HepG2 (cell line): ENCODE measurements at regions not wholly inside any gene's neighbourhood (a gene's known extent, or its start where the extent isn't known, plus 50 kb on each side); places are given as distances from the start of the nearest gene placed in this dataset.

Source experiments
- ELF1 ChIP-seq: sonication (generic); formaldehyde crosslinking; IDR thresholded peaks from 2 replicates; pipeline ENCODE4 v1.4.0; 2020; ENCODE audit warnings: missing genetic modification reagents
- NCOA2 ChIP-seq: sonication (generic); formaldehyde crosslinking; IDR thresholded peaks from 2 replicates; pipeline ENCODE4 v1.8.0; 2022; ENCODE audit warnings: inconsistent platforms
- NFRKB ChIP-seq: fragments of 450-650 bp; IDR thresholded peaks from 2 replicates; pipeline ENCODE4 v1.6.1; 2017
- TCF7 ChIP-seq: sonication (generic); IDR thresholded peaks from 2 replicates; pipeline ENCODE4 v1.6.1; 2016; ENCODE audit warnings: antibody characterized with exemption, low read depth
- TOE1 ChIP-seq: sonication (generic); formaldehyde crosslinking; IDR thresholded peaks from 2 replicates; pipeline ENCODE4 v1.4.0; 2020; ENCODE audit warnings: mild to moderate bottlenecking, missing genetic modification reagents
- ZFP37 ChIP-seq: sonication (generic); formaldehyde crosslinking; IDR thresholded peaks from 2 replicates; pipeline ENCODE4 v1.4.0; 2020; ENCODE audit warnings: missing genetic modification reagents, borderline replicate concordance
- ZNF12 ChIP-seq: sonication (generic); formaldehyde crosslinking; IDR thresholded peaks from 2 replicates; pipeline ENCODE4 v1.5.0; 2020; ENCODE audit warnings: missing genetic modification reagents
- TF ChIP-seq, protein P1 (sequence below): sonication (generic); formaldehyde crosslinking; IDR thresholded peaks from 2 replicates; pipeline ENCODE4 v1.8.0; 2022; ENCODE audit warnings: missing genetic modification reagents, mild to moderate bottlenecking, inconsistent platforms, borderline replicate concordance
- TF ChIP-seq, protein P2 (sequence below): sonication (generic); formaldehyde crosslinking; IDR thresholded peaks from 2 replicates; pipeline ENCODE4 v1.5.0; 2020; ENCODE audit warnings: mild to moderate bottlenecking, missing genetic modification reagents, moderate library complexity
- TF ChIP-seq, protein P3 (sequence below): sonication (generic); formaldehyde crosslinking; IDR thresholded peaks from 2 replicates; pipeline ENCODE4 v1.4.0; 2020; ENCODE audit warnings: missing genetic modification reagents, mild to moderate bottlenecking, borderline replicate concordance
- TF ChIP-seq, protein P4 (sequence below), 2 experiments: IDR thresholded peaks; 2 replicates each; pipeline ENCODE4 v1.6.1; 2011 to 2012; ENCODE audit warnings: low read length in 2 of 2, borderline replicate concordance in 1 of 2, low read depth in 1 of 2, mild to moderate bottlenecking in 1 of 2, moderate library complexity in 1 of 2
- TF ChIP-seq, protein P5 (sequence below): sonication (generic); formaldehyde crosslinking; IDR thresholded peaks from 2 replicates; pipeline ENCODE4 v1.4.0; 2020; ENCODE audit warnings: missing genetic modification reagents
- TF ChIP-seq, protein P6 (sequence below): IDR thresholded peaks from 2 replicates; pipeline ENCODE4 v1.6.1; 2012; ENCODE audit warnings: inconsistent platforms

DNA sequence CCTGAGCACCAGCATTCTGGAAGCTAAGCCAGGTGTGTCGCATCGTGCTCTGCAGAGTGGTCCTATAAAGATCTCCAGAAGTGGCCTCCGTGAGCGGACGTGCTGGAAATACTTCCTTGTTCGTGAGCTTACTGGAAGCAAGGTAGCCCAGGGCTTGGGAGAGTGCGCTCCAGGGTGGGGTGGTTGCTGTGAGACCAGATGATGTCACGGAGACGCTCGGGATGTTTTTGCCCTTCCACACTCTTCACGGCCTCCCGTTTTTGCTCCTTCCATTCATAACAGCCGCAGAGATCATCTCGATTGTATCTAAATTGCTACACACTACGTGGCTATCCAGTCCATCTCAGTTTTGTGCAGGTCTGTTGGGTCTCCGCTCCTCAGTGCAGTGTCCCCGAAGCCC lies 373.4 kb downstream of the THBS2 start:
- no peak for TF ChIP-seq TCF7
- TF ChIP-seq, protein P1, sequence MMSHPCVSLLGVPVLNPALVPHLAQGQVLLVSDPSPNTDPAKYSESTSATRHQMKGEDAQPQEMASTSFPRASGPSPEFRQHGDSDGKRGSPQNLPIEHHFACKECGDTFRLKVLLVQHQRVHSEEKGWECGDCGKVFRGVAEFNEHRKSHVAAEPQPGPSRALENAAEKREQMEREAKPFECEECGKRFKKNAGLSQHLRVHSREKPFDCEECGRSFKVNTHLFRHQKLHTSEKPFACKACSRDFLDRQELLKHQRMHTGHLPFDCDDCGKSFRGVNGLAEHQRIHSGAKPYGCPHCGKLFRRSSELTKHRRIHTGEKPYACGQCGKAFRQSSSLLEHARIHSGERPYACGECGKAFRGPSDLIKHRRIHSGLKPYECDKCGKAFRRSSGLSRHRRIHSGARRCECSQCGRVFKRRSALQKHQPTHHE (CRISPR knock-in tag), result no peak
- TF ChIP-seq ZFP37 (CRISPR knock-in tag), result no peak
- TF ChIP-seq NFRKB, result no peak
- TF ChIP-seq NCOA2, result no peak
- TF ChIP-seq, protein P2, sequence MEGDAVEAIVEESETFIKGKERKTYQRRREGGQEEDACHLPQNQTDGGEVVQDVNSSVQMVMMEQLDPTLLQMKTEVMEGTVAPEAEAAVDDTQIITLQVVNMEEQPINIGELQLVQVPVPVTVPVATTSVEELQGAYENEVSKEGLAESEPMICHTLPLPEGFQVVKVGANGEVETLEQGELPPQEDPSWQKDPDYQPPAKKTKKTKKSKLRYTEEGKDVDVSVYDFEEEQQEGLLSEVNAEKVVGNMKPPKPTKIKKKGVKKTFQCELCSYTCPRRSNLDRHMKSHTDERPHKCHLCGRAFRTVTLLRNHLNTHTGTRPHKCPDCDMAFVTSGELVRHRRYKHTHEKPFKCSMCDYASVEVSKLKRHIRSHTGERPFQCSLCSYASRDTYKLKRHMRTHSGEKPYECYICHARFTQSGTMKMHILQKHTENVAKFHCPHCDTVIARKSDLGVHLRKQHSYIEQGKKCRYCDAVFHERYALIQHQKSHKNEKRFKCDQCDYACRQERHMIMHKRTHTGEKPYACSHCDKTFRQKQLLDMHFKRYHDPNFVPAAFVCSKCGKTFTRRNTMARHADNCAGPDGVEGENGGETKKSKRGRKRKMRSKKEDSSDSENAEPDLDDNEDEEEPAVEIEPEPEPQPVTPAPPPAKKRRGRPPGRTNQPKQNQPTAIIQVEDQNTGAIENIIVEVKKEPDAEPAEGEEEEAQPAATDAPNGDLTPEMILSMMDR, result no peak
- no peak for TF ChIP-seq ELF1 (CRISPR knock-in tag)
- TF ChIP-seq, protein P3, sequence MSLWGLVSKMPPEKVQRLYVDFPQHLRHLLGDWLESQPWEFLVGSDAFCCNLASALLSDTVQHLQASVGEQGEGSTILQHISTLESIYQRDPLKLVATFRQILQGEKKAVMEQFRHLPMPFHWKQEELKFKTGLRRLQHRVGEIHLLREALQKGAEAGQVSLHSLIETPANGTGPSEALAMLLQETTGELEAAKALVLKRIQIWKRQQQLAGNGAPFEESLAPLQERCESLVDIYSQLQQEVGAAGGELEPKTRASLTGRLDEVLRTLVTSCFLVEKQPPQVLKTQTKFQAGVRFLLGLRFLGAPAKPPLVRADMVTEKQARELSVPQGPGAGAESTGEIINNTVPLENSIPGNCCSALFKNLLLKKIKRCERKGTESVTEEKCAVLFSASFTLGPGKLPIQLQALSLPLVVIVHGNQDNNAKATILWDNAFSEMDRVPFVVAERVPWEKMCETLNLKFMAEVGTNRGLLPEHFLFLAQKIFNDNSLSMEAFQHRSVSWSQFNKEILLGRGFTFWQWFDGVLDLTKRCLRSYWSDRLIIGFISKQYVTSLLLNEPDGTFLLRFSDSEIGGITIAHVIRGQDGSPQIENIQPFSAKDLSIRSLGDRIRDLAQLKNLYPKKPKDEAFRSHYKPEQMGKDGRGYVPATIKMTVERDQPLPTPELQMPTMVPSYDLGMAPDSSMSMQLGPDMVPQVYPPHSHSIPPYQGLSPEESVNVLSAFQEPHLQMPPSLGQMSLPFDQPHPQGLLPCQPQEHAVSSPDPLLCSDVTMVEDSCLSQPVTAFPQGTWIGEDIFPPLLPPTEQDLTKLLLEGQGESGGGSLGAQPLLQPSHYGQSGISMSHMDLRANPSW (CRISPR knock-in tag), result no peak
- TF ChIP-seq, protein P4, sequence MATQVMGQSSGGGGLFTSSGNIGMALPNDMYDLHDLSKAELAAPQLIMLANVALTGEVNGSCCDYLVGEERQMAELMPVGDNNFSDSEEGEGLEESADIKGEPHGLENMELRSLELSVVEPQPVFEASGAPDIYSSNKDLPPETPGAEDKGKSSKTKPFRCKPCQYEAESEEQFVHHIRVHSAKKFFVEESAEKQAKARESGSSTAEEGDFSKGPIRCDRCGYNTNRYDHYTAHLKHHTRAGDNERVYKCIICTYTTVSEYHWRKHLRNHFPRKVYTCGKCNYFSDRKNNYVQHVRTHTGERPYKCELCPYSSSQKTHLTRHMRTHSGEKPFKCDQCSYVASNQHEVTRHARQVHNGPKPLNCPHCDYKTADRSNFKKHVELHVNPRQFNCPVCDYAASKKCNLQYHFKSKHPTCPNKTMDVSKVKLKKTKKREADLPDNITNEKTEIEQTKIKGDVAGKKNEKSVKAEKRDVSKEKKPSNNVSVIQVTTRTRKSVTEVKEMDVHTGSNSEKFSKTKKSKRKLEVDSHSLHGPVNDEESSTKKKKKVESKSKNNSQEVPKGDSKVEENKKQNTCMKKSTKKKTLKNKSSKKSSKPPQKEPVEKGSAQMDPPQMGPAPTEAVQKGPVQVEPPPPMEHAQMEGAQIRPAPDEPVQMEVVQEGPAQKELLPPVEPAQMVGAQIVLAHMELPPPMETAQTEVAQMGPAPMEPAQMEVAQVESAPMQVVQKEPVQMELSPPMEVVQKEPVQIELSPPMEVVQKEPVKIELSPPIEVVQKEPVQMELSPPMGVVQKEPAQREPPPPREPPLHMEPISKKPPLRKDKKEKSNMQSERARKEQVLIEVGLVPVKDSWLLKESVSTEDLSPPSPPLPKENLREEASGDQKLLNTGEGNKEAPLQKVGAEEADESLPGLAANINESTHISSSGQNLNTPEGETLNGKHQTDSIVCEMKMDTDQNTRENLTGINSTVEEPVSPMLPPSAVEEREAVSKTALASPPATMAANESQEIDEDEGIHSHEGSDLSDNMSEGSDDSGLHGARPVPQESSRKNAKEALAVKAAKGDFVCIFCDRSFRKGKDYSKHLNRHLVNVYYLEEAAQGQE (IDR thresholded peaks at IDR 0.05; ENCODE audit: borderline replicate concordance in 1 of 2, low read depth in 1 of 2, low read length in 2 of 2), result no peak
- TF ChIP-seq, protein P5, sequence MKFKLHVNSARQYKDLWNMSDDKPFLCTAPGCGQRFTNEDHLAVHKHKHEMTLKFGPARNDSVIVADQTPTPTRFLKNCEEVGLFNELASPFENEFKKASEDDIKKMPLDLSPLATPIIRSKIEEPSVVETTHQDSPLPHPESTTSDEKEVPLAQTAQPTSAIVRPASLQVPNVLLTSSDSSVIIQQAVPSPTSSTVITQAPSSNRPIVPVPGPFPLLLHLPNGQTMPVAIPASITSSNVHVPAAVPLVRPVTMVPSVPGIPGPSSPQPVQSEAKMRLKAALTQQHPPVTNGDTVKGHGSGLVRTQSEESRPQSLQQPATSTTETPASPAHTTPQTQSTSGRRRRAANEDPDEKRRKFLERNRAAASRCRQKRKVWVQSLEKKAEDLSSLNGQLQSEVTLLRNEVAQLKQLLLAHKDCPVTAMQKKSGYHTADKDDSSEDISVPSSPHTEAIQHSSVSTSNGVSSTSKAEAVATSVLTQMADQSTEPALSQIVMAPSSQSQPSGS (CRISPR knock-in tag), result no peak
- no peak for TF ChIP-seq TOE1 (CRISPR knock-in tag)
- TF ChIP-seq, protein P6, sequence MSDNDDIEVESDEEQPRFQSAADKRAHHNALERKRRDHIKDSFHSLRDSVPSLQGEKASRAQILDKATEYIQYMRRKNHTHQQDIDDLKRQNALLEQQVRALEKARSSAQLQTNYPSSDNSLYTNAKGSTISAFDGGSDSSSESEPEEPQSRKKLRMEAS, result no peak
- no peak for TF ChIP-seq ZNF12 (CRISPR knock-in tag)
